B cell (primary cell): ENCODE measurements at regions not wholly inside any gene's neighbourhood (a gene's known extent, or its start where the extent isn't known, plus 50 kb on each side); places are given as distances from the start of the nearest gene placed in this dataset.

ENCODE experiments used
- ATAC-seq: fragments of 200-7000 bp; cut with Tn5 transposase; one replicate; pipeline ENCODE4 v1.10.0; 2021; ENCODE audit warnings: low read depth, mild to moderate bottlenecking, moderate number of reproducible peaks, moderate library complexity
- CTCF ChIA-PET: fragments of 350-600 bp; sonication (Branson Sonifier 250); formaldehyde crosslinking; loops from one replicate; lab custom pipeline; 2021; ENCODE audit warnings: antibody characterized with exemption, inconsistent platforms; lab: Charles Lee
- POLR2A ChIA-PET: fragments of 350-600 bp; sonication (Branson Sonifier 250); formaldehyde crosslinking; loops from one replicate; lab custom pipeline; 2021; ENCODE audit warnings: antibody characterized with exemption; lab: Charles Lee
- DNase-seq: peaks from one replicate; pipeline ENCODE4 v3.0.0; 2013
- H2AFZ ChIP-seq: 2 replicates; pipeline ENCODE4 v1.6.1; 2012; ENCODE audit warnings: mild to moderate bottlenecking, low read depth, low read length; ENCODE audit not compliant: insufficient read depth, poor library complexity, severe bottlenecking
- H3K27ac ChIP-seq, 2 donors: 1 replicate in 1 of 2; 2 replicates in 1 of 2; pipeline ENCODE4 v1.5.1; 2012 to 2013; ENCODE audit warnings: low read length in 2 of 2, mild to moderate bottlenecking in 2 of 2, moderate library complexity in 1 of 2
- H3K27me3 ChIP-seq, 4 experiments: fragments of 200-600 bp in 1 of 4; sonication (generic) in 1 of 4; replicated peaks in 1 of 4; 1 replicate in 2 of 4; 2 replicates in 2 of 4; pipeline versions ENCODE4 v1.6.1 to v1.7.0; 2013 to 2016; ENCODE audit warnings: low read length in 3 of 4, mild to moderate bottlenecking in 2 of 4, mixed read lengths in 1 of 4, moderate library complexity in 1 of 4; ENCODE audit not compliant: insufficient read depth in 4 of 4, control insufficient read depth in 3 of 4; ENCODE audit errors: control extremely low read depth in 1 of 4
- H3K36me3 ChIP-seq, 2 experiments: replicated peaks in 1 of 2; 1 replicate in 1 of 2; 2 replicates in 1 of 2; pipeline versions ENCODE4 v1.6.1 to v1.7.1; 2013; ENCODE audit warnings: low read length in 1 of 2; ENCODE audit not compliant: insufficient read depth in 2 of 2, control insufficient read depth in 1 of 2; ENCODE audit errors: control extremely low read depth in 1 of 2, extremely low read depth in 1 of 2
- H3K4me1 ChIP-seq, 2 donors: fragments of 200-600 bp in 1 of 2; sonication (generic) in 1 of 2; 1 replicate in 1 of 2; 2 replicates in 1 of 2; pipeline versions ENCODE4 v1.5.1 to v1.6.1; 2013 to 2017; ENCODE audit warnings: low read length in 2 of 2; ENCODE audit not compliant: control insufficient read depth in 2 of 2, insufficient read depth in 2 of 2
- H3K4me2 ChIP-seq: replicated peaks from 2 replicates; pipeline ENCODE3; 2012; ENCODE audit warnings: mild to moderate bottlenecking, low read depth, low read length; ENCODE audit not compliant: poor library complexity, severe bottlenecking
- H3K4me3 ChIP-seq, 5 experiments: fragments of 200-600 bp in 1 of 5; sonication (generic) in 1 of 5; 1 replicate in 3 of 5; 2 replicates in 2 of 5; pipeline versions ENCODE4 v1.5.1 to v1.7.0; 2011 to 2016; ENCODE audit warnings: low read length in 4 of 5, mild to moderate bottlenecking in 4 of 5, low read depth in 2 of 5, control low read depth in 1 of 5, moderate library complexity in 1 of 5; ENCODE audit not compliant: insufficient read depth in 1 of 5; ENCODE audit errors: control extremely low read depth in 1 of 5, extremely low read depth in 1 of 5
- H3K79me2 ChIP-seq: fragments of 200-600 bp; sonication (generic); one replicate; pipeline ENCODE4 v1.6.0; 2016; ENCODE audit warnings: low read length; ENCODE audit not compliant: control insufficient read depth, insufficient read depth
- H3K9ac ChIP-seq: fragments of 200-600 bp; sonication (generic); 2 replicates; pipeline ENCODE4 v1.6.1; 2017; ENCODE audit warnings: mild to moderate bottlenecking, low read length, moderate library complexity
- H3K9me3 ChIP-seq, 3 donors: one replicate each; pipeline versions ENCODE4 v1.6.1 to v1.7.1; 2013; ENCODE audit warnings: low read length in 2 of 3; ENCODE audit not compliant: control insufficient read depth in 2 of 3, insufficient read depth in 1 of 3; ENCODE audit errors: control extremely low read depth in 1 of 3
- H4K20me1 ChIP-seq: 2 replicates; pipeline ENCODE4 v1.6.0; 2012; ENCODE audit warnings: mild to moderate bottlenecking, low read length; ENCODE audit not compliant: insufficient read depth, control insufficient read depth, poor library complexity, severe bottlenecking
- H3K27ac Mint-ChIP-seq: one replicate; pipeline ENCODE4 v1.8.0; 2021; ENCODE audit warnings: mixed read lengths
- H3K27me3 Mint-ChIP-seq: one replicate; pipeline ENCODE4 v1.8.0; 2021; ENCODE audit warnings: mixed read lengths
- H3K4me1 Mint-ChIP-seq: one replicate; pipeline ENCODE4 v1.8.0; 2021; ENCODE audit warnings: mixed read lengths
- H3K4me3 Mint-ChIP-seq: one replicate; pipeline ENCODE4 v1.8.0; 2021; ENCODE audit warnings: mixed read lengths
- H3K9me3 Mint-ChIP-seq: one replicate; pipeline ENCODE4 v1.8.0; 2022; ENCODE audit warnings: mixed read lengths; ENCODE audit not compliant: insufficient read depth
- CTCF ChIP-seq: fragments of 200-600 bp; IDR thresholded peaks from one replicate; pipeline ENCODE4 v1.8.0; 2022; ENCODE audit warnings: antibody characterized with exemption, mild to moderate bottlenecking
- EZH2 ChIP-seq: IDR thresholded peaks from 2 replicates; pipeline ENCODE4 v1.6.1; 2012; ENCODE audit warnings: borderline replicate concordance, low read depth, mild to moderate bottlenecking, moderate library complexity, low read length; ENCODE audit not compliant: insufficient read depth, poor library complexity, severe bottlenecking
- WGBS: methylation state at CpG from one replicate; pipeline ENCODE4 v1.1.5; 2013; ENCODE audit warnings: missing lambda C conversion rate; ENCODE audit not compliant: insufficient coverage; 5-methylcytosine and 5-hydroxymethylcytosine counted together
- intact Hi-C: fragments of 100-400 bp; cut with micrococcal nuclease; formaldehyde crosslinking; loops from one replicate; pipeline ENCODE4 v1.10.0; 2022

- ChIA-PET CTCF (no interaction called here), POLR2A (no interaction called here)
- Histone ChIP-seq H3K4me2 (no peak overlapping the region), H3K9me3 (peaks cover 6 to 22% (median 13%) of the 10 kb centered on the region in 3 donors), H3K4me3 (no peak overlapping the region), H3K36me3 (no peaks in the 10 kb centered on the region), H3K9ac (no peak overlapping the region), H3K27ac (no peak overlapping the region), H3K4me1 (no peaks in the 10 kb centered on the region), H3K27me3 (no peaks in the 10 kb centered on the region), H4K20me1 (no peaks in the 10 kb centered on the region), H2AFZ (no peak overlapping the region), H3K79me2 (no peaks in the 10 kb centered on the region)
- DNase-seq (no peak), ATAC-seq (no peak)
- Mint-ChIP-seq H3K9me3 (peaks cover 24% of the 10 kb centered on the region), H3K27ac (no peak overlapping the region), H3K27me3 (no peaks in the 10 kb centered on the region), H3K4me3 (no peak overlapping the region), H3K4me1 (peaks cover 7% of the 10 kb centered on the region)
- intact Hi-C loops: no loop called here
- TF ChIP-seq EZH2: no peak
- no peak for TF ChIP-seq CTCF
Measured at GRCh38 chr1:111062081-111062480, 77.8 kb downstream of the DRAM2 start.

- H3K4me3 Mint-ChIP-seq: no peak overlapping the region
- H3K27ac Mint-ChIP-seq: no peak overlapping the region
- intact Hi-C loops: no loop called here
- no peaks in the 10 kb centered on the region for H3K36me3 ChIP-seq
- peaks cover 0 to 3% (median 0%) of the 10 kb centered on the region in 3 donors for H3K9me3 ChIP-seq
- no peak overlapping the region for H3K4me2 ChIP-seq
- H3K4me1 Mint-ChIP-seq: no peaks in the 10 kb centered on the region
- no peaks in the 10 kb centered on the region for H3K79me2 ChIP-seq
- WGBS: 100% methylated on average over 2 of the region's 2 CpGs
- no peaks in the 10 kb centered on the region for H3K27me3 Mint-ChIP-seq
- no peaks in the 10 kb centered on the region for H3K4me1 ChIP-seq
- H3K9ac ChIP-seq: no peak overlapping the region
- H3K9me3 Mint-ChIP-seq: peaks cover 12% of the 10 kb centered on the region
- H3K27me3 ChIP-seq: no peaks in the 10 kb centered on the region
- ChIA-PET POLR2A (no interaction called here), CTCF (no interaction called here)
- H3K27ac ChIP-seq: no peak overlapping the region
- TF ChIP-seq CTCF (no peak), EZH2 (no peak)
- H3K4me3 ChIP-seq: no peak overlapping the region
- no peak overlapping the region for H2AFZ ChIP-seq
- no peak for ATAC-seq
- no peak for DNase-seq
- H4K20me1 ChIP-seq: no peaks in the 10 kb centered on the region
Measured at GRCh38 chr1:111054656-111055055, 85.2 kb downstream of the DRAM2 start.
